ENCODE measurements at regions not wholly inside any gene's neighbourhood (a gene's known extent, or its start where the extent isn't known, plus 50 kb on each side); places are given as distances from the start of the nearest gene placed in this dataset.

- Histone ChIP-seq H3K9ac (ENCODE audit: insufficient read length) (no peak overlapping the region), H3K36me3 (ENCODE audit: insufficient read depth, low read length) (no peaks in the 10 kb centered on the region), H3K4me3 (0 out of 2 replicates have a peak overlapping the region, but pooled peaks have one; percentile 33), H3K9me3 (ENCODE audit: low read depth, low read length) (no peaks in the 10 kb centered on the region), H3K27ac (no peak overlapping the region)
- no peak for DNase-seq (ENCODE audit: low read depth, low spot score)
- no peak for TF ChIP-seq POLR2AphosphoS5 (IDR thresholded peaks at IDR 0.05; ENCODE audit: borderline replicate concordance, low read depth, low read length)
- TF ChIP-seq FOXP2 (optimal IDR thresholded peaks at IDR 0.05; ENCODE audit: control extremely low read depth, extremely low read length, insufficient read depth) = no peak
- no peak for TF ChIP-seq EZH2 (IDR thresholded peaks at IDR 0.05)
Measured at GRCh38 chr13:76418404-76418803, 467.8 kb downstream of the KCTD12 start.

GRCh38 chr13:76414320-76414719 lies 471.9 kb downstream of the KCTD12 start:
- no peak for DNase-seq (ENCODE audit: low read depth, low spot score)
- no peaks in the 10 kb centered on the region for H3K9me3 ChIP-seq (ENCODE audit: low read depth, low read length)

GRCh38 chr13:76406243-76406642 lies 480.0 kb downstream of the KCTD12 start:
- H3K36me3 ChIP-seq (ENCODE audit: insufficient read depth, low read length) = no peaks in the 10 kb centered on the region
- no peak overlapping the region for H3K9ac ChIP-seq (ENCODE audit: insufficient read length)
- TF ChIP-seq FOXP2 (optimal IDR thresholded peaks at IDR 0.05; ENCODE audit: control extremely low read depth, extremely low read length, insufficient read depth) (no peak), EZH2 (IDR thresholded peaks at IDR 0.05) (no peak), POLR2AphosphoS5 (IDR thresholded peaks at IDR 0.05; ENCODE audit: borderline replicate concordance, low read depth, low read length) (no peak)
- no peak overlapping the region for H3K4me3 ChIP-seq
- H3K9me3 ChIP-seq (ENCODE audit: low read depth, low read length) = no peaks in the 10 kb centered on the region
- DNase-seq (ENCODE audit: low read depth, low spot score) = no peak
- no peak overlapping the region for H3K27ac ChIP-seq

More at GRCh38 chr13:76414320-76414719, 471.9 kb downstream of the KCTD12 start:
- no peak overlapping the region for H3K27ac ChIP-seq
- no peaks in the 10 kb centered on the region for H3K36me3 ChIP-seq (ENCODE audit: insufficient read depth, low read length)
- H3K4me3 ChIP-seq = no peak overlapping the region
- TF ChIP-seq EZH2 (IDR thresholded peaks at IDR 0.05) (no peak), POLR2AphosphoS5 (IDR thresholded peaks at IDR 0.05; ENCODE audit: borderline replicate concordance, low read depth, low read length) (no peak), FOXP2 (optimal IDR thresholded peaks at IDR 0.05; ENCODE audit: control extremely low read depth, extremely low read length, insufficient read depth) (no peak)
- H3K9ac ChIP-seq (ENCODE audit: insufficient read length) = no peak overlapping the region

- DNase-seq (ENCODE audit: low read depth, low spot score) = no peak
- H3K36me3 ChIP-seq (ENCODE audit: insufficient read depth, low read length) = no peaks in the 10 kb centered on the region
- TF ChIP-seq EZH2 (IDR thresholded peaks at IDR 0.05) (no peak), POLR2AphosphoS5 (IDR thresholded peaks at IDR 0.05; ENCODE audit: borderline replicate concordance, low read depth, low read length) (no peak), FOXP2 (optimal IDR thresholded peaks at IDR 0.05; ENCODE audit: control extremely low read depth, extremely low read length, insufficient read depth) (no peak)
- no peaks in the 10 kb centered on the region for H3K9me3 ChIP-seq (ENCODE audit: low read depth, low read length)
- no peak overlapping the region for H3K4me3 ChIP-seq
- H3K27ac ChIP-seq = no peak overlapping the region
- H3K9ac ChIP-seq (ENCODE audit: insufficient read length) = no peak overlapping the region
Measured at GRCh38 chr13:76398425-76398824, 487.8 kb downstream of the KCTD12 start.

- H3K36me3 ChIP-seq (ENCODE audit: insufficient read depth, low read length) = no peaks in the 10 kb centered on the region
- no peak overlapping the region for H3K9ac ChIP-seq (ENCODE audit: insufficient read length)
- DNase-seq (ENCODE audit: low read depth, low spot score) = no peak
- no peaks in the 10 kb centered on the region for H3K9me3 ChIP-seq (ENCODE audit: low read depth, low read length)
- no peak overlapping the region for H3K4me3 ChIP-seq
- H3K27ac ChIP-seq = no peak overlapping the region
- TF ChIP-seq EZH2 (IDR thresholded peaks at IDR 0.05) (no peak), POLR2AphosphoS5 (IDR thresholded peaks at IDR 0.05; ENCODE audit: borderline replicate concordance, low read depth, low read length) (no peak), FOXP2 (optimal IDR thresholded peaks at IDR 0.05; ENCODE audit: control extremely low read depth, extremely low read length, insufficient read depth) (no peak)
Measured at GRCh38 chr13:76397413-76397812, 488.8 kb downstream of the KCTD12 start.

- no peaks in the 10 kb centered on the region for H3K9me3 ChIP-seq (ENCODE audit: low read depth, low read length)
- no peak overlapping the region for H3K27ac ChIP-seq
- H3K36me3 ChIP-seq (ENCODE audit: insufficient read depth, low read length) = no peaks in the 10 kb centered on the region
- no peak for DNase-seq (ENCODE audit: low read depth, low spot score)
- H3K4me3 ChIP-seq = no peak overlapping the region
- no peak overlapping the region for H3K9ac ChIP-seq (ENCODE audit: insufficient read length)
- TF ChIP-seq FOXP2 (optimal IDR thresholded peaks at IDR 0.05; ENCODE audit: control extremely low read depth, extremely low read length, insufficient read depth) = no peak
- no peak for TF ChIP-seq EZH2 (IDR thresholded peaks at IDR 0.05)
- TF ChIP-seq POLR2AphosphoS5 (IDR thresholded peaks at IDR 0.05; ENCODE audit: borderline replicate concordance, low read depth, low read length) = no peak
Measured at GRCh38 chr13:76389321-76389720, 496.9 kb downstream of the KCTD12 start.

GRCh38 chr13:76387566-76387965 lies 498.6 kb downstream of the KCTD12 start:
- no peak overlapping the region for H3K27ac ChIP-seq
- DNase-seq (ENCODE audit: low read depth, low spot score) = no peak
- H3K9ac ChIP-seq (ENCODE audit: insufficient read length) = no peak overlapping the region
- no peaks in the 10 kb centered on the region for H3K9me3 ChIP-seq (ENCODE audit: low read depth, low read length)
- TF ChIP-seq EZH2 (IDR thresholded peaks at IDR 0.05) (no peak), POLR2AphosphoS5 (IDR thresholded peaks at IDR 0.05; ENCODE audit: borderline replicate concordance, low read depth, low read length) (no peak), FOXP2 (optimal IDR thresholded peaks at IDR 0.05; ENCODE audit: control extremely low read depth, extremely low read length, insufficient read depth) (no peak)
- no peaks in the 10 kb centered on the region for H3K36me3 ChIP-seq (ENCODE audit: insufficient read depth, low read length)
- H3K4me3 ChIP-seq = no peak overlapping the region

GRCh38 chr13:76386321-76386720 lies 499.9 kb downstream of the KCTD12 start:
- Histone ChIP-seq H3K9ac (ENCODE audit: insufficient read length) (no peak overlapping the region), H3K4me3 (no peak overlapping the region), H3K27ac (no peak overlapping the region; the same call in 1 of the 2 replicates), H3K36me3 (ENCODE audit: insufficient read depth, low read length) (no peaks in the 10 kb centered on the region), H3K9me3 (ENCODE audit: low read depth, low read length) (no peaks in the 10 kb centered on the region)
- DNase-seq (ENCODE audit: low read depth, low spot score) = no peak
- TF ChIP-seq EZH2 (IDR thresholded peaks at IDR 0.05) (no peak), POLR2AphosphoS5 (IDR thresholded peaks at IDR 0.05; ENCODE audit: borderline replicate concordance, low read depth, low read length) (no peak), FOXP2 (optimal IDR thresholded peaks at IDR 0.05; ENCODE audit: control extremely low read depth, extremely low read length, insufficient read depth) (no peak)

- TF ChIP-seq POLR2AphosphoS5 (IDR thresholded peaks at IDR 0.05; ENCODE audit: borderline replicate concordance, low read depth, low read length) = no peak
- no peak for TF ChIP-seq FOXP2 (optimal IDR thresholded peaks at IDR 0.05; ENCODE audit: control extremely low read depth, extremely low read length, insufficient read depth)
- TF ChIP-seq EZH2 (IDR thresholded peaks at IDR 0.05) = no peak
- DNase-seq (ENCODE audit: low read depth, low spot score) = no peak
- Histone ChIP-seq H3K4me3 (no peak overlapping the region), H3K27ac (no peak overlapping the region), H3K9me3 (ENCODE audit: low read depth, low read length) (no peaks in the 10 kb centered on the region), H3K36me3 (ENCODE audit: insufficient read depth, low read length) (no peaks in the 10 kb centered on the region), H3K9ac (ENCODE audit: insufficient read length) (no peak overlapping the region)
Measured at GRCh38 chr13:76385586-76385985, 500.6 kb downstream of the KCTD12 start.
